Islet precursor cell (in vitro differentiated cells): ENCODE measurements at regions not wholly inside any gene's neighbourhood (a gene's known extent, or its start where the extent isn't known, plus 50 kb on each side); places are given as distances from the start of the nearest gene placed in this dataset.
"Not testable (repeated sequence)": the region's sequence is repeated elsewhere in the genome, so short reads cannot be mapped to it uniquely, and the experiment has no call there.

Experiments used
- DNase-seq: peaks from one replicate; pipeline ENCODE4 v3.0.0-alpha.2; 2018

DNA sequence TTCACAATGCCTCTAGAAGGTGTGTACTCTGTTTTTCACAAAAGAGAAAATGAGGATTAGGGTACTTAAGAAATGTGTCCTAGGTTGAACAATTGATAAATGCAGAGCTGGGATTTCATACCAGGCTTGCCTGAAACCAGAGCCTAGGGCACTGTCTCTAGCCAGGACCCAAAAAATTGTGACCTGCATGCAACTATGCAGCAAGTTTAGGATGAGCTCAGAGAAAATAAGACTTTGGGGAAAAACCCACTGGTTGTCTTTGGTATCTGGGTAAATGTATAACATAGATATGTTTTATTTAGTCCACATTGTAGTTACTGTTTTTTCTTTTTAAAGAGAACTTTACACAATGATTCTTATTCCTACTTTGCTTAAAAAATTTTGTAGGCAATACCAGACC is 177.1 kb upstream of the SEMA6A start:
- DNase-seq: no peak

DNA sequence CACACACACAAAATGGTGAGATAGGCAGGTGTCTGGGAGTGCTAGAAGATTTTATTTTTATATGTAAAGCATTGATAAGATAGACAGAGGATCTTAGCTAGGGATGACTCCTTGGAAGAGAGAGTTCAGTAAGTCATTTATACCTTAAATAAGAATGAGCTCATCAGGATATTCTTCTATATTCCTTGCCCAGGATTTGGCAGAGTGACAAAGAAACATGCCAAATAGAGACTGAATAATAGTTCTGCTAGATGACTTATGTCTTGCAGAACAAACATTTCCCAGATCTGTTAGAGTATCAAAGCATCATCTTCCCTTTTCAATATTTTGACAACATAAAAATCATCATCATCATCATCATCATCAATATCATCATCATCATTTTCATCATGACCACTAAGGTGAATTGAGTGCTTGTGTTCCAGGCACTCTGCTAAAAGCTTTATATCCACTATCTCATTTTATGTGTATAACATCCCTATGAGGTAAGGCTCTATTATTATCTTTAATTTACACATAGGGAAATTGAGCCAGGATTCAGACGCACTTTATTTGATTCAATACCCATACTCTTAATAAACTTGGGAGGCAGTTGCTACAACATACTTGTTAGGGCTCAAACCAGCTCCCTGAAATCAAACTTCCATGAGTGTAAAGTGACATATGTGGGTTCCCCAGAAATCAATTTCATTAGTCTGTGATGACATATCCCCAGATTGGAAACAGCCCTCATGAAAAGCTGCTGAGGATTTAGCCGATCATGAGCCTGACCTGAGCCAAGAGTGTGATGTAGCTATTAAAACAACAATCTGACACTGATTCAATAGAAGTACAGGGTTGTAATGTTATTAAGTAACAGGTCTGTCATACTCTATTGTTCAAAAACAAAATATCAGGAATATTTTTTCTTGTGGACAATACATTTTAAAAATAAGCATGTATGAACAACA is 176.3 kb upstream of the SEMA6A start:
- DNase-seq: no peak

DNA sequence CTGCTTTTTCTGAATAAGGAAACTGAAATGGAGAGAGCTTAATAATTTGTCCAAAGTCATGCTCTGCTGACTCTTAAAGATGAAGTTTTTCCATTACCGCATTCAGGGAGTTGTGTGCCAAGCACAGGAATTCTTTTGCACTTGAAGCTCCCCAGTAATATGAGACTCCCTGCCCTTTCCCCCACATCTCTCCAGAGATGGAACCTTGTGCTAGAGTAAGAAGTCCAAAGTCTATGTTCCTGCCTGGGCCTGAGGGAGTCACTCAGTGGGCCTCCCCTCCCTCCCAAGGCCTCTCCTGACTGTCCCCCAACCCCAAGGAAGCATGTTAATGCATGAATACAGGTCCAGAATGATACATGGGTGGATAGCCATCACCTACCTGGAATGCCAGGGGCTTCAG is 173.3 kb upstream of the SEMA6A start:
- no peak for DNase-seq

DNA sequence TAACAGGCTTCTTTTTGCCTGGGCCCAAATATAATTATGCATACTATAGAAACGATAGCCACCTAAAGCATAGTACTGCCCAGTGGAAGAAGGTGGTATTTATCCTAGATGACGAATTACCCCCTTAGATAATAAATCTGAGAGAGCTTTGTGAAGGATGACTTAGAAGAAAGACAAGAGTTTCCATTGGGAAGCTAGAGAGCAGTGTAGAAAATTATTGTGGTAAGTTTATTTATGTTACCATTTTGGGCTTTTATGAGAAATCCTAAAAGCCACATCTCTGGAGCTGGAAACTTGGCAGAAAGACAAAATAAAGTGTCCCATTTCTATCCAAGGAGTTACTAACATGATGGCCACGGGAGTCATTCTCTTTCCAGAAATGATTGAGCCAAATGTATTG is 172.0 kb upstream of the SEMA6A start:
- no peak for DNase-seq

DNA sequence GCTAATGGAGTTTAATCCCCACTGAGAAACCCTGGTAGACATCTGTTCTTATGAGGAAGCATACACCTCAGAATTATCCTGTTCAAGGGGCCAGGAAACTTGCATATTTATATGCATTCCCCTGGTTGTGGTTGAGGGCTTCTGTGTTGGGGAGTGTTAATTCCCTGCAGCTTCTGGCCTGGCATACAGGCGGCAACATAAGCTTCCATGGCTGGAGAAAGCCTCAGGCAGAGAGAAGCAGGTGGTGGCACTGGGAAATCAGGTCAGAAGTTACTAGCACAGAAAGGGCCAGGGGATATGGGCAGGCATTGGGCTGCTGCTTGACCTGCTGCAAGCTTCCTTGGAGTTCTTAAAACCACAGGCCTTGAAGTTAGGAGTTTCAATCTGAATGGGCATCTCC is 166.1 kb upstream of the SEMA6A start:
- DNase-seq: no peak

DNA sequence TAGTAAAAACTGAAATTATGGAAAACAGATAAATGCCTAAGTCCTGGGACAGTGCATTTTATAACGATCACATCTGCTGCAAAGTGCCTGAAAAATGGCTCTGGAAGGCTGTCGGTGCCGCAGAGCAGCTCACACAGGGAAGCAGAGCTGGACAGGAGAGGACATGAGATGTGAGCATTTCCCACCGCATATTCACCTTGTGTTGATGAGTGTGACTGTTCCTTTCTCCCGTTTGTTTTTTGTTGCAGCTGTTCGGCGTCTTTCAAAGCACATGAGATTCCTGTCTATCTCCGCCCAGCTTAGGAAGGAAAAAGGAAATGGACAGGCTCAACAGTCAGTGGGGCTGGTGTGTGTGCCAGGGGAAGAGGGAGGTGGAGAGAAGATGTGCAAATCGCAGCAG is 164.9 kb upstream of the SEMA6A start:
- no peak for DNase-seq

DNA sequence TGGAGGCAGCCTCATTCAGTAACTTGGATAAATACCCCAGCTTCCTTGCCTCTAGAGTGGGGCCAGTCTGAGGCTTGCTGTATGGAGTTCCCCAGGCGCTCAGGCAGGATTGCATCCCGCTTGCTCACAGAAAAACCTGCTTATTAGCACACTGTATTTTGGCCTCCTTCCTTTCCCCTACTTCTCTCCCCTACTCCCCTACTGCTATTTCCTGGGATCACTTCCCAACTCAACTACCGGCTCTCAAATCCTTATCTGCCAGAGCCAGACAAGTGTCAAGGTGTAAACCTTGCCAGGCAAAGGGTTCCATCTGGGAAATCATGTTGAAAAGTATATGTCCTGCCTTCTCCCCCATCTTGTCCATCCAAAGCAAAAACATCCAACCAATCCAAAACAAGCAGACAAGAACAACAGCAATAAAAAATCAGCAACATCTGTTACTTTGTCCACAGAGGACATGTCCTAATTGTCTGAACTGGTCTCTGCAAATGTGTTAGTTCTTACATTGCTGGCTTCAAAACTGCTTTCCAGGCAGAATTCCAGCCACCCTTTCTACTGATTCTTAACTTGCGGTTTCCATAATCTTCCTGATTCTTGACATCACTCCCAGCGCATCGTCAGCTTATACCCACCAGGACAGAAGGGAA is 164.1 kb upstream of the SEMA6A start:
- DNase-seq: no peak

DNA sequence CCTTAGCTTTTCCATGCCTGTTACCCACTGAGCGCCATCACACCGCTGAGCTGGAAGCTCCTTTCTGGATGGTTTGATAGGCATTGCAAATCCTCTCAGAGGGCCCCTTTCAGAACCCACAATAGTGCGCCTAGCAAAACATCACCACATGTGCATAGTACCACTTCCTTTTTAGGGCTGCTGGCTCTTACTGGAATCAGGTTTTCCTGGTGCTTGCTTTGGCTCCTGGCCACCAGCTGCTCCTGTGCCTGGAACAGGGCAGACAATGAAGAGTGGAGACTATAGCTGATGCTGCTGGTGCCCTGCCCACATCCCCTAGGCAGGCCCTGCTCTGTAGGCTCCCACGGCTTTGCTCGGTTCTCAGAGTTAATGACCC is 163.6 kb upstream of the SEMA6A start:
- peak; percentile 63 for DNase-seq

DNA sequence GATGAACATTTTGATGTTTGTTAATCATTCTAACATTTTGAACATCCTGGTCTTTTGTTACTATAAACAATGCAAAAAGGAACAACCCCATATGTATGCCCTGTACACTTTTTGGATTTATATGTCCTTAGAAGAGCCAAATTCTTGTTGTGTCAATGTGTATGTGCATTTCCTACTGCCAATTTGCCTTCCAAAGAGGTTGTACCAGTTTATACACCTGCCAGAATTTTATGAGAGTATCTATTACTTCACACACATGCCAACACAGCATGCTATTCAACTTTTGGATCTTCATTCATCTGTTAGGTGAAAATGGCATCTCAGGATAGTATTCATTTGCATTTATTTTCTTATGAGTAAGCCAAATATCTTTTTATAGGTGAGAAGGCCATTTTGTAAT is 162.0 kb upstream of the SEMA6A start:
- DNase-seq: no peak

DNA sequence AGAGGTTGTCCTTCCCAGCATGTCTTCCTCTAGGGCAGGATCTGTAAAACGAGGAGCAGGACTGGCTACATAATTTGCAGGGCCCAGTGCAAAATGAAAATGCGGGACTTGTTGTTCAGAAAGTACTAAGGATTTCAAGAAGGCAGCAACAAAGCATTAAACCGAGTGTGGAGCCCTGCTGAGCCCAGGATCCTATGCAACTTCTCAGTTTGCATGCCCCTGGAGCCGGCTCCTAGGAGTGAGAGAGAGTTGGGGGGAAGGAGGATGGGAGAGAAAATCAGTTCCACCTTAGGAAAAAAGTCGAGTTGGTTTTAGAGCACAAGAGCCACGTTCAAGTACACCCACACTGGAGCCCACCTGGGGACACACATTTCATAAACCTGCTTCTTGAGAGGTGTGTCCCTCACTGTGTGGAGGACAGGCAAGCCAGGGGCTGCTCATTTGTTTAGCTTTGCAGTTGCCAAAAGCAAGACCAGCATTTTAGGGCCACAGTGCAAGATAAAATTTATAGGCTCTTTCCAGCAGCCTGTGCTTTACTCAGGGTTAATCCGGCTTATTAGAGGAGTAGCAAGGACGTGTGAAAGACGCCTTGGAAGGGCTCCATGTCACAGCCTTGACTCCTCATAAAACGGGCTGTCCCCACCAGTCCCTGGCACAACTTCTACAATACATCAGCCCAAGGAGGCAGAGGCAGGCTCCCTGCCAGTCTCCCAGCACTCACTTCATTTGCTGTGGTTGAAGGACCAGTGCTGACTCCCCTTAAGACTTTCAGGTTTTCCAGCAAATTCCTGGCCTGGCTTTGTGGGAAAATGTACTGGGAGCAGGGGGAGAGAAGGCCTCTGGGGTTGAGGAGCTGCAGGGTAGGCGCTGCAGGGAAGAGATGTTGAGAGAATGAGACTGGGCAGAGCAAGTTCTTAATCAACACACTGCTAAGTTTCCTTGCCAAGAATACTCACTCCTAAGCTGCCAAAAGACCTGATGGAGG is 159.7 kb upstream of the SEMA6A start:
- DNase-seq: peak; percentile 71

DNA sequence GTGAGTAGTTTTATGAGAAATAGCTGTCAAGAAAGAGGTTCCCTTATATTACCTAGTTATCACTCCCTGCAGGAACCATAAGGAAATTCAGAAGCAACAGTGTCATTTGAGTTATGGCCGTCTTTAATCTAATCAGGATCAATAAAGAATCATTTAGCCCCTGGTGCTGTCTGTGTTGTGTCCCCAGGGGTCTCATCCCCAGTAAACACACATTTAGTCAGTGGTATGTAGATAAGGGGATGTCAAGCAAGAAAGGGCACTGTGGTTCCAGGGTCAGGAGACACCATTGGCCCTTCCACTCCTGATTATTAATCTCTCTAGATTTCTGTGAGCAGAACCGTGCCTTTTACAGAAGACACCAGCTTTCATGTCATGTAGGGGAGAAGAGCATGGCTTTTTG is 158.0 kb upstream of the SEMA6A start:
- no peak for DNase-seq

DNA sequence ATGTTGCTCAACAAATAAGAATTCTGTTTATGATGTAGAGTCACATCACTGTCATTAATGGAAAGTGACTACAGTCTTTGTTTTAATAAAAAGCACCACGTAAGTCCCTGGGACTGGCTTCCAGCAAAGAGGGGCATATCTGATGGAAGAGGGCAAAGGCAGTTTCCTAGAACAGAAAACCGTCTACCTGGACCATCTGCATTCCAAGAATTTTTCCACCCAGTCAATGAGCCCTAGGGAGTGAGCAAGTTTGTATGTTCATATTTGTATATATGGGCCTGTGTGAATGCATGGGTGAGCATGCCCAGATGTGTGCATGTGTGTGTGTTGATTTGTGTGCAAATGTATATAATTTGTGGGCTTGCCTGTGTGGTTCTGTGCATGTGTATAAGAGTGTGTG is 156.8 kb upstream of the SEMA6A start:
- DNase-seq: peak; percentile 72

DNA sequence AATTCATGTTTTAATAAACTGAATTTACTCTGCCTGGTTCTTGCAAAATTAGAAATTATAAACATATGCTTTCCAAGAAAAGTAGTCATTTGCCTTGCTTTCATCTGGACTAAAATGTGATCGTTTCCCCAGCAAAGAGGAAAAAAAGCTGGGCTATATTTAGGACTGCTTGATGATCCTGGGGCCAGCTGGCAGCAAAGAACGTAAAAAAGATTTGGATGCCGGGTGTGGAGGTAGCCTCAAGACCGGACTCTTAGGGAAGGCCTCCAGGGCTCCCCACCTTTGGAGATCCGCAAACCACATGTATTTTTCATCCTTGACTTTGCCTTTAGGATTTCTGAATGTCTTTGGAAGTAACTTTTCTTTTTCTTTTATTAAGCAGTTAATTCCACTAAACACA is 156.1 kb upstream of the SEMA6A start:
- no peak for DNase-seq

DNA sequence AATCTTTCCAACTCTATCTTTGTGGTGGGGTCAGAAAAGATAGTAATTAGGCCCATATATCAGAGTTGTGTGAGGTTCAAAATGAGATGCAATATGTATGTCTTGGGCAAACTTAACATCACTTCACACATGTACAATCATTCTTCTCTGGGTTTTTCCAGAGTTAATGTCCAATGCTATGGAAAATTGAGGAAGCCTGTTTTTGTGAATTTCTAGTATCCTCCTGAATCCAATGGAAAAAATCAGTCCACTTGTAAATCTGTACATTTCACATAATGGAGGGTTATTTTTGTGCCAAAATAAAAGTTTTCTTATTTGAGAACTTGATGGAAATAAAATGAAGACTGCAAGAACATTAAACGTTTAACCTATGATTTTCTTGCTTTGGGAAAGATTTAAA is 155.6 kb upstream of the SEMA6A start:
- DNase-seq: no peak

DNA sequence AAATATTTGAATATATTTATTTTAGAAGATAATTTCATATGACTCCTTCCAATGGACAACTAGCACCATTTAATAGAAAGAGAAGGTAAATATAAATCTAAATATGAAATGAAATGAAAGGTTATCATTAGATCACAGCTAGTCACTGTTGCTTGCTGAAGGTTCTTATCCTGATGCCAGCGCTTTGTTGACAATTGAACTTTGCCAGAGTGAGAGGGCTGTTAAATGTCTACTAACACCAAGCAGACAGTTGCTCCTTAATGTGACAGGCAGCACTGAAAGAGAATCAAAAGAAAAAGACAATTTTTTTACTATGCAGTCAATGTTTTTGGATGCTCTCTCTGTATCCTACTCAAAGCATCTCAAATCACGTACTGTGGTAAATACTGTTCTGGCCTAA is 152.6 kb upstream of the SEMA6A start:
- DNase-seq: no peak

DNA sequence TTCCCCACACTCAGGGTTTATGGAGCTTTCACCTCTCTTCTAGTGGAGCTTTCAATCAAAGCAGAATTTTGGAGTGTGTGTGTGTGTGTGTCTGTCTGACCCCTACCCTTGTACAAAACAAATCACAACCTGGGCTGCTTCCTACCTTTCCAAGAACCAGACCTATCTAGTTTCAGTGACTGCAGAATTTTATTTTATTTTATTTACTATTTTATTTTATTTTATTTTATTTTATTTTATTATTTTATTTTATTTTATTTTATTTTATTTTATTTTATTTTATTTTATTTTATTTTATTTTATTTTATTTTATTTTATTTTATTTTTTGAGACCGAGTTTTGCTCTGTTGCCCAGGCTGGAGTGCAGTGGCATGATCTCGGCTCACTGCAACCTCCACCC is 151.6 kb upstream of the SEMA6A start:
- DNase-seq: not testable (repeated sequence)

DNA sequence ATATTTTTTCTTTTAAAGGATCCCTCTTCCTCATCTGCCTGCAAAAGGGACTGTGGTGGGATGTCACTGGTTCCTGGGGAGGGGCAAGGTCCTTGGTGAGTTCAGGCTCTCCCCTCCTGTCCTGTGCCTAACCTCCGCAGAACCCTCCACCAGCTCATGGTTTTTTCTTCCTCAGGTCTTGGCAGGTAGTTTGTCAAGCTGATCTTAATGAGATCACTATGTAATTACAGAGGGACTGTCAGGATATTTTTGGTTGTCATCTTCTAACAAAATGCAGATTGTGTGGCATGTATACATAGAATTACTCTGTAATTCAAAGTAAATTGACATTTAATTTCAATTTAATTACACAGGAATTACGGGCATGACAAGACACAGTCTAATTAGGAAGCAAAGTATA is 150.3 kb upstream of the SEMA6A start:
- no peak for DNase-seq

DNA sequence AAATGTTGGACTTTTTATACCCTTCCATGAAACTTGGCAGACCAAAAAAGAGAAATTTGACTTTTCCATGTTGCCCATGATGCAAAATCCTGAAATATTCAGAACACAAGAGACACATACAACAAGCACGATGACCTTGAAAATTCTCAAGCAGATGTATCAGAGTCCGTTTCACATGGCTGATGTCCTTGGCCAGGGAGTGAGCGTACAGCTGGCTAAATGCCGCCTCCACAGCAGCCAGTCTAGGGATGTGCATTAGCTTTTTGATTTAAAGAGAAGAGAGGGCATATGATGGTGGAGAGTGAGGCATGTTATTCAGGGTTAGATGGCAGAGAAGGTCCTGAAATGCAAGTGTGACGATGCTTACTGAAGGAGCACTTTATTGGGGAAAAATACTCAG is 148.0 kb upstream of the SEMA6A start:
- DNase-seq: no peak

DNA sequence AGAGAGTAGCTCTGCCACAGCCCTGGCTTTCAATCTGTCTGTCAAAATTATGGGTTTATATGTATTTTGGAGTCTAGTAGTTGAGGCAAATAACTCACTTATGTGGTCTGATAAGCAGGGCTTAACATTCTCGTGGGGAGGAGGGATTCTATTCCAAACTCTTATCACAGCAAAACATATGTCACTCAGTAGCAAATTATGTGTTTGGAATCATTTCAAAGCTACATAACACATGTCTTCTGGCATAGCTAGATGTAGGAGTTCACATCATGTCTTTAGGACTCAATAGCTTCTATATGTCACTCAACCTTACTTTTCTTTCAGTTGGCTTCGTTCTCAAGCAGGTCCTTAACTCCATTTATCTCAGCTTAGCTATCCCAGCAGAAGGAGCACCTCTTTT is 144.5 kb upstream of the SEMA6A start:
- no peak for DNase-seq

DNA sequence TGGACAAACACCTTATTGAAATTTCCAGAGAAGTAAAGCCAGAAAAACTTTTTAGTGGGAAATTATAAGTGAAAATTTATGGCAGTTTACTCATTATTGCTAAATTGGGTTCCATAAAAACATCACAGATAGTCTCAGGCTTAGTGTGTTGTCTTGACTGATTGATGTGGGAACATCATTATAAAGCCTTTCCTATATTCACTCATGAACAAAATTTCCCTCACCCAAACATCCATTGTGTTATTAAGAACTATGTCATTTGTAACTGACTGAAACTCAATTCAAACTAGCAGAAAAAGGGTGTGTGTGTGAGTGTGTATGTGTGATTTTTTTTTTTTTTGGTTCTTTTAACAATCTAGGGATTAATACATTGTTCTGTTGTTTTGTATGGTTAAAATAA is 143.7 kb upstream of the SEMA6A start:
- DNase-seq: no peak

DNA sequence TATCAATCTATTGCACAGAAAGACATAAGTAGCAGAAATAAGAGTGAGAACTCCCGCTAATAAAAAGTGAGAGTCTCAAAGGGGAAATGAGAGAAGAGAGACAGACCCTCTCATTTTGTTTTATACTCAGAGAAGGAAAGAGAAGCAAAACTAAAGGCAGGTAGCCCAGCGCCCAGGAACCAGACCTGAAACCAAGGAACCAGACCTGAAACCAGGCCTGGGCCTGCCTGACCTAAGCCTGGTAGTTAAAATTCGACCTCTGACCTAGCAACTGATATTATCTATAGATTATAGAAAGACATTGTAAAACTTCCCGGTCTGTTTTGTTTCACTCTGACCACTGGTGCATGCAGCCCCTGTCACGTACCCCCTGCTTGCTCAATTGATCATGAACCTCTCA is 134.5 kb upstream of the SEMA6A start:
- peak; percentile 63 for DNase-seq

DNA sequence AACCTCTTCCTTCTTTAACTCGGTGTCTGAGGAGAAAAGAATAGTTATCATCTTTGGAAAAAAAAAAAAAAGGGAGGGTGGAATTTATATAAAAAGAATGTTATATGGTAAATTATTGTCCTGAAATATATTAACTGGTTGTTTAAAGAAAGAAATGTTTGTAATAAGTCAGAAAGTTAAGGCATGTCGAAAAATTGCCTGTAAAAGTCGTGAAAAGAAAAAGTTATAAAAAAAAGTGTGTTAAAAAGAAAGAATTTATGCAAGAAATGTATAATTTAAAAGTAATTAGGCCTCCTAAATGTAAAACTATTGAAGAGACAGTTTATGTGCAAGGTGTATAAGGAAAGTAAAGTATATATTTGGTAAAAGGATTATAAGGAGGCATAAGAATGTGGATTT is 130.5 kb upstream of the SEMA6A start:
- not testable (repeated sequence) for DNase-seq

DNA sequence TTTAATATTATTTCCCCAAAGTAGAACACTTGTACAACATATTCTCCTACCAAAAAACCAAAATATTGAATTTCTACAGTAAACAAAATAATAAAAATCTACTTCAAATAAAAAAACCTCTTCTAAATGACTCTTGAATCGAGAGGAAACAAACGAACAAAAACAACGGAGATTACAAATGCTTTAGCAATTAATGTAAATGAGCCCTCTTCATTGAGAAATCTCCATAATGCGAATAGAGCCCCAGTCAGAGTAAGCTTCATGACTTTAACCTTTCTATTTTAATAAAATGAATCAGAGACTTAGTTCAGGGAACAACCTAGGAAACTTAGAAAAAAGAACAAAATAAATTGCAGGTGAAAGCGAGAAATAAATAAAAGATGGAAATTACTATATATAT is 129.3 kb upstream of the SEMA6A start:
- no peak for DNase-seq
